Body of pancreas (tissue), 4 donors: ENCODE measurements at regions not wholly inside any gene's neighbourhood (a gene's known extent, or its start where the extent isn't known, plus 50 kb on each side); places are given as distances from the start of the nearest gene placed in this dataset.

Source experiments
- POLR2A ChIP-seq, 3 donors: fragments of 450-650 bp; IDR thresholded peaks; one replicate each; pipeline ENCODE4 v1.6.1; 2016; ENCODE audit warnings: antibody characterized with exemption in 3 of 3, mild to moderate bottlenecking in 2 of 3
- TF ChIP-seq, protein P1 (sequence below), 7 experiments: fragments of 450-650 bp in 4 of 7; fragments of 200-600 bp in 3 of 7; sonication (generic) in 3 of 7; IDR thresholded peaks; one replicate each; pipeline ENCODE4 v1.5.1; 2016 to 2019; ENCODE audit warnings: antibody characterized with exemption in 7 of 7

DNA sequence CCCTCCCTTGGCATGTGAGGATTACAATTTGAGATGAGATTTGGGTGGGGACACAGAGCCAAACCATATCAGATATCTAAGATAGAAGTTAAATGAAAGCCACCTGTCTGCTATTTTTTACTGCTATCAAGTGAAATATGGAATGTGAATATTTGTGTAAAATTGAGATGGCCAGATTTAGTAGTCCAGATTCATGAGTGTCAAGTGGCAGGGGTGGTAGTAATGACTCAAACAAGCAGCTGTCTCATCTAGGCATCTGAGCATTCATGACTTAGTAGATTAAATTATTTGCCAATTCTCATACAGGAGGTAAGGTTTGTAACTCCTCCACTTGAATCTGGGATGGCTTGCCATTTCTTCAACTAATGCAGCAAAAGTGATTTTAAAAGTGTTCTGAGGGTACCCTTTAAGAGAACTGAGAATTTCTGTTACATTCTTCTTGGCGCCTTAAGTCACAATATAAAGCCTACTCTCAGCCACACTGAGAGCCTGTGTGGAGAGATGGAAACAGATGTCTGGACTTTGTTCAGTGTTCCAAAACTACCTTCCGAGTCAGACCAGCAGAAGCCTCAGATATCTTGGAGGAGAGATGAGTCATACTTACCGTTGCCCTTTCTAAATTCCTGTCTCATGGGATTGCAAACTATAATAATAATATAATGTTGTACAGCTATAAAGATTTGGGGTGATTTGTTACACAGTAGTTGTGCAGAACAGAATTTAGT lies 1065.6 kb upstream of the TMPRSS15 start:
- TF ChIP-seq, protein P1, sequence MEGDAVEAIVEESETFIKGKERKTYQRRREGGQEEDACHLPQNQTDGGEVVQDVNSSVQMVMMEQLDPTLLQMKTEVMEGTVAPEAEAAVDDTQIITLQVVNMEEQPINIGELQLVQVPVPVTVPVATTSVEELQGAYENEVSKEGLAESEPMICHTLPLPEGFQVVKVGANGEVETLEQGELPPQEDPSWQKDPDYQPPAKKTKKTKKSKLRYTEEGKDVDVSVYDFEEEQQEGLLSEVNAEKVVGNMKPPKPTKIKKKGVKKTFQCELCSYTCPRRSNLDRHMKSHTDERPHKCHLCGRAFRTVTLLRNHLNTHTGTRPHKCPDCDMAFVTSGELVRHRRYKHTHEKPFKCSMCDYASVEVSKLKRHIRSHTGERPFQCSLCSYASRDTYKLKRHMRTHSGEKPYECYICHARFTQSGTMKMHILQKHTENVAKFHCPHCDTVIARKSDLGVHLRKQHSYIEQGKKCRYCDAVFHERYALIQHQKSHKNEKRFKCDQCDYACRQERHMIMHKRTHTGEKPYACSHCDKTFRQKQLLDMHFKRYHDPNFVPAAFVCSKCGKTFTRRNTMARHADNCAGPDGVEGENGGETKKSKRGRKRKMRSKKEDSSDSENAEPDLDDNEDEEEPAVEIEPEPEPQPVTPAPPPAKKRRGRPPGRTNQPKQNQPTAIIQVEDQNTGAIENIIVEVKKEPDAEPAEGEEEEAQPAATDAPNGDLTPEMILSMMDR (IDR thresholded peaks at IDR 0.05): no peak
- no peak for TF ChIP-seq POLR2A (IDR thresholded peaks at IDR 0.05)
